DOHH2 (cell line): ENCODE measurements at regions not wholly inside any gene's neighbourhood (a gene's known extent, or its start where the extent isn't known, plus 50 kb on each side); places are given as distances from the start of the nearest gene placed in this dataset.

Experiments
- H3F3A ChIP-seq: fragments of 200-600 bp; sonication (generic), shearing (Covaris generic); 2 replicates; pipeline ENCODE4 v1.6.0; 2016; ENCODE audit warnings: antibody characterized with exemption, mild to moderate bottlenecking; ENCODE audit not compliant: control insufficient read depth, insufficient read depth
- H3K27ac ChIP-seq: fragments of 200-600 bp; sonication (generic); 2 replicates; pipeline ENCODE4 v1.5.1; 2014; ENCODE audit warnings: low read depth, mild to moderate bottlenecking, low read length, moderate library complexity
- H3K27me3 ChIP-seq: fragments of 200-600 bp; sonication (generic); 2 replicates; pipeline ENCODE4 v1.6.1; 2014; ENCODE audit warnings: mild to moderate bottlenecking, low read length, mixed read lengths; ENCODE audit not compliant: control insufficient read depth
- H3K36me3 ChIP-seq: fragments of 200-600 bp; sonication (generic); 2 replicates; pipeline ENCODE4 v1.6.1; 2014; ENCODE audit warnings: mild to moderate bottlenecking, low read length, moderate library complexity, mixed read lengths; ENCODE audit not compliant: control insufficient read depth
- H3K4me1 ChIP-seq: fragments of 200-600 bp; sonication (generic); 2 replicates; pipeline ENCODE4 v1.6.1; 2014; ENCODE audit warnings: mild to moderate bottlenecking, low read length, mixed read lengths; ENCODE audit not compliant: control insufficient read depth
- H3K4me2 ChIP-seq: fragments of 200-600 bp; sonication (generic); 2 replicates; pipeline ENCODE4 v1.6.0; 2014; ENCODE audit warnings: mild to moderate bottlenecking, low read length, moderate library complexity
- H3K4me3 ChIP-seq: fragments of 200-600 bp; sonication (generic); 2 replicates; pipeline ENCODE4 v1.5.1; 2014; ENCODE audit warnings: mild to moderate bottlenecking, low read length, mixed read lengths
- H3K79me2 ChIP-seq: fragments of 200-600 bp; sonication (generic); 2 replicates; pipeline ENCODE4 v1.6.1; 2014; ENCODE audit warnings: mild to moderate bottlenecking, low read length, mixed read lengths; ENCODE audit not compliant: control insufficient read depth
- H3K9me2 ChIP-seq: fragments of 200-600 bp; sonication (generic); replicated peaks from 2 replicates; pipeline ENCODE4 v1.6.1; 2014; ENCODE audit warnings: mild to moderate bottlenecking, low read length, mixed read lengths; ENCODE audit not compliant: control insufficient read depth
- H3K9me3 ChIP-seq: fragments of 200-600 bp; sonication (generic); 2 replicates; pipeline ENCODE4 v1.6.1; 2014; ENCODE audit warnings: antibody characterized with exemption, low read length, mixed read lengths; ENCODE audit not compliant: control insufficient read depth, insufficient read depth
- H4K20me1 ChIP-seq: fragments of 200-600 bp; sonication (generic); 2 replicates; pipeline ENCODE4 v1.6.0; 2014; ENCODE audit warnings: low read depth, mild to moderate bottlenecking, antibody characterized with exemption, low read length, moderate library complexity; ENCODE audit not compliant: control insufficient read depth, insufficient read depth
- CTCF ChIP-seq: fragments of 200-600 bp; sonication (generic); IDR thresholded peaks from one replicate; pipeline ENCODE4 v1.5.1; 2014; ENCODE audit warnings: antibody characterized with exemption, mild to moderate bottlenecking, low read depth, low read length; ENCODE audit not compliant: poor library complexity, severe bottlenecking
- EZH2phosphoT487 ChIP-seq: fragments of 200-600 bp; sonication (generic); IDR thresholded peaks from 2 replicates; pipeline ENCODE4 v1.6.1; 2017; ENCODE audit warnings: borderline replicate concordance, mild to moderate bottlenecking, antibody characterized with exemption, low read length, moderate library complexity, mixed read lengths

DNA sequence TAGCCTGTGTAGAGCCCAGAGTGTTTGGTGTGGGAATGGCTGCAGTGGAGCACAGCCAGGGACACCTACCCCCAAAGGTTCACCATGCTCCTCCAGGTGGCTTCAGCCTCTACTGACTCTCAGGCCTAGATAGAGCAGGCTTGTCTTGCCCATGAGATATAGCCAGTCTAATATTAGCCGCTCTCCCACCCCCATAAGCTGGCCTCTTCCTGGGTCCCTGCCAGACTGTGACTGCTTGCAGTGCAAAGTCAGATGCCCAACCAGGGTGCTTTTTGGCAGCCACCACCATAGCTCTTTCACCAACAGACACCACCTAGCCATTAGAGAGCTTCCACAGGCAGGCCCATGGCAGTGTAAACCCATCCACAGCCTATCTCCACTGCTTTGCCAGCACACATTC is 405.3 kb downstream of the MBD2 start:
- H3F3A ChIP-seq = no peaks in the 10 kb centered on the region

GRCh38 chr18:53817976-53818950 is 406.2 kb downstream of the MBD2 start:
- Histone ChIP-seq H3K4me1 (no peaks in the 10 kb centered on the region), H3K4me3 (no peak overlapping the region), H4K20me1 (no peaks in the 10 kb centered on the region), H3F3A (no peaks in the 10 kb centered on the region), H3K36me3 (no peaks in the 10 kb centered on the region), H3K27me3 (no peaks in the 10 kb centered on the region), H3K27ac (no peak overlapping the region), H3K9me3 (no peaks in the 10 kb centered on the region), H3K4me2 (no peak overlapping the region), H3K79me2 (no peaks in the 10 kb centered on the region), H3K9me2 (no peaks in the 10 kb centered on the region)
- TF ChIP-seq CTCF = no peak
- TF ChIP-seq EZH2phosphoT487 = no peak

More for the DNA sequence above, 405.3 kb downstream of the MBD2 start:
- Histone ChIP-seq H3K9me2 (no peaks in the 10 kb centered on the region), H3K4me3 (no peak overlapping the region), H3K27ac (no peak overlapping the region), H3K36me3 (no peaks in the 10 kb centered on the region), H3K4me1 (no peaks in the 10 kb centered on the region), H3K27me3 (no peaks in the 10 kb centered on the region), H3K9me3 (no peaks in the 10 kb centered on the region), H3K4me2 (no peak overlapping the region), H4K20me1 (no peaks in the 10 kb centered on the region), H3K79me2 (no peaks in the 10 kb centered on the region)
- TF ChIP-seq CTCF = no peak
- no peak for TF ChIP-seq EZH2phosphoT487

DNA sequence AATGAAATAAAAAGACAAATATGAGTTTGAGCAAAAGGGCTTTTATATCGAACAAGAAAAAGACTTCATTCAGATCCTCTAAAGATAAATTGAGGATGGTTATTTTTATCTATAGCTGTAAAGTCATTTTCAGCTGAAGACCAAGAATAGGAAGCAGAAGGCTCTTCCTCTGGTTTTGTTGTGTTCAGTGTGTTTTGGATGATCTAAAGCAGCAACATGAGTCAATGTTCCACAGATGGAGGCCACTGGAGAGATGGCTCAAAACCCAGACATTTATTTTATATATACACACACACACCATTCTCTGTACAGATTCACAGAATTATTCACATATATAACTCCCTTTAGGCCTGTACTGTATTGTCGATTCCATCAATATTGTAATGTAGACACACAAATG is 424.3 kb downstream of the MBD2 start:
- H3K9me2 ChIP-seq = no peaks in the 10 kb centered on the region
- H3K27me3 ChIP-seq = no peaks in the 10 kb centered on the region
- no peak overlapping the region for H3K4me2 ChIP-seq
- no peaks in the 10 kb centered on the region for H4K20me1 ChIP-seq
- H3K36me3 ChIP-seq = no peaks in the 10 kb centered on the region
- H3K4me3 ChIP-seq = no peak overlapping the region
- H3F3A ChIP-seq = no peaks in the 10 kb centered on the region
- TF ChIP-seq EZH2phosphoT487 (no peak), CTCF (no peak)
- no peaks in the 10 kb centered on the region for H3K79me2 ChIP-seq
- H3K4me1 ChIP-seq = no peaks in the 10 kb centered on the region
- H3K9me3 ChIP-seq = no peaks in the 10 kb centered on the region
- H3K27ac ChIP-seq = no peak overlapping the region
